Islet precursor cell (in vitro differentiated cells): ENCODE measurements at regions not wholly inside any gene's neighbourhood (a gene's known extent, or its start where the extent isn't known, plus 50 kb on each side); places are given as distances from the start of the nearest gene placed in this dataset.

Source experiments
- DNase-seq: peaks from one replicate; pipeline ENCODE4 v3.0.0-alpha.2; 2018

GRCh38 chr5:77842243-77842642 is 66.1 kb upstream of the TBCA start:
- DNase-seq: no peak

- DNase-seq: no peak
These were observed 65.5 kb upstream of the TBCA start for GRCh38 chr5:77841616-77842015.

GRCh38 chr5:77840930-77841329 is 64.8 kb upstream of the TBCA start:
- DNase-seq: no peak

- DNase-seq: no peak
These were observed 63.6 kb upstream of the TBCA start for GRCh38 chr5:77839691-77840090.

GRCh38 chr5:77832938-77833337 is 56.8 kb upstream of the TBCA start:
- DNase-seq: peak; percentile 82

GRCh38 chr5:77832166-77832770 is 56.1 kb upstream of the TBCA start:
- DNase-seq: peak; percentile 79

- no peak for DNase-seq
These were observed 52.3 kb upstream of the TBCA start for GRCh38 chr5:77828445-77828844.
